ENCODE measurements at regions not wholly inside any gene's neighbourhood (a gene's known extent, or its start where the extent isn't known, plus 50 kb on each side); places are given as distances from the start of the nearest gene placed in this dataset.

- no peak for DNase-seq
These were observed 115.2 kb upstream of the SEMA6D start for GRCh38 chr15:47602121-47602520.

- peak; percentile 14 for DNase-seq
These were observed 114.3 kb upstream of the SEMA6D start for GRCh38 chr15:47603026-47603425.

GRCh38 chr15:47607695-47608094 is 109.6 kb upstream of the SEMA6D start:
- DNase-seq = no peak

GRCh38 chr15:47609693-47610092 is 107.6 kb upstream of the SEMA6D start:
- no peak for DNase-seq

- DNase-seq = no peak
These were observed 106.6 kb upstream of the SEMA6D start for GRCh38 chr15:47610736-47611135.

GRCh38 chr15:47614360-47615011 is 102.8 kb upstream of the SEMA6D start:
- no peak for DNase-seq

- no peak for DNase-seq
These were observed 100.4 kb upstream of the SEMA6D start for GRCh38 chr15:47616876-47617275.

- no peak for DNase-seq
These were observed 99.1 kb upstream of the SEMA6D start for GRCh38 chr15:47618241-47618640.

- peak; percentile 18 for DNase-seq
These were observed 96.2 kb upstream of the SEMA6D start for GRCh38 chr15:47620960-47621681.

- DNase-seq = no peak
These were observed 95.2 kb upstream of the SEMA6D start for GRCh38 chr15:47622055-47622454.

GRCh38 chr15:47624503-47624902 is 92.8 kb upstream of the SEMA6D start:
- DNase-seq = no peak

GRCh38 chr15:47639042-47639441 is 78.3 kb upstream of the SEMA6D start:
- DNase-seq = no peak

- no peak for DNase-seq
These were observed 77.2 kb upstream of the SEMA6D start for GRCh38 chr15:47640079-47640478.

- DNase-seq = no peak
These were observed 76.4 kb upstream of the SEMA6D start for GRCh38 chr15:47640901-47641300.

- DNase-seq = no peak
These were observed 72.6 kb upstream of the SEMA6D start for GRCh38 chr15:47644722-47645121.

- no peak for DNase-seq
These were observed 66.7 kb upstream of the SEMA6D start for GRCh38 chr15:47650564-47650963.

- no peak for DNase-seq
These were observed 65.0 kb upstream of the SEMA6D start for GRCh38 chr15:47652328-47652727.

- no peak for DNase-seq
These were observed 64.5 kb upstream of the SEMA6D start for GRCh38 chr15:47652844-47653243.

- peak; percentile 39 for DNase-seq
These were observed 55.6 kb upstream of the SEMA6D start for GRCh38 chr15:47661661-47662180.

GRCh38 chr15:47663101-47663500 is 54.2 kb upstream of the SEMA6D start:
- DNase-seq = no peak

Measured in fibroblast of skin of abdomen (primary cell).